Nucleus accumbens (tissue), 56 donors: ENCODE measurements at regions not wholly inside any gene's neighbourhood (a gene's known extent, or its start where the extent isn't known, plus 50 kb on each side); places are given as distances from the start of the nearest gene placed in this dataset.
A peak's percentile ranks its signal among the peaks of the same experiment; 100 is the strongest.
"Not testable (repeated sequence)": the region's sequence is repeated elsewhere in the genome, so short reads cannot be mapped to it uniquely, and the experiment has no call there.

Experiments used
- DNase-seq, 56 donors: peaks; one replicate each; lab custom pipeline; 2025; lab: John Stamatoyannopoulos, UW

- DNase-seq, result no peak
These were observed 75.7 kb downstream of the C18orf54 start for GRCh38 chr18:54433368-54433767.

GRCh38 chr18:54433857-54434256 is 76.2 kb downstream of the C18orf54 start:
- DNase-seq, result no peak

DNA sequence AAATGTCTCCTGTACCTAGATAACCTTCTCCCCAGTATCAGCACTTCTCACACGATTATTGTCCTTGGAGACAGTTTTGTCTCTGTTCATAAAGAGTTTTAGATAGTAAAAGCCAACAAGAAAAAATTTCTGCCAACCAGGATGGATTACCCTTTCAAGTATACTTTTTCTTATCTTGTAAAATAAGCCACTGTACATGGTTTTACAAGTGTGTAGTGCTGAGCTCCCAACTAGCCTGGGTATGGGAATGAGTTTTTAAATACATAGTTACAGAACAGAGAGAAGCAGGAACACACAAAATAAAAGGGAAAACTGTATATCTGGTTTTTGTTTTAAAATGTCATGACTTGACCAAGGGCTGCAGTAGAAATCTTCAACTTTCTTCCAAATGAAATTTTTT is 76.7 kb downstream of the C18orf54 start:
- no peak for DNase-seq

DNA sequence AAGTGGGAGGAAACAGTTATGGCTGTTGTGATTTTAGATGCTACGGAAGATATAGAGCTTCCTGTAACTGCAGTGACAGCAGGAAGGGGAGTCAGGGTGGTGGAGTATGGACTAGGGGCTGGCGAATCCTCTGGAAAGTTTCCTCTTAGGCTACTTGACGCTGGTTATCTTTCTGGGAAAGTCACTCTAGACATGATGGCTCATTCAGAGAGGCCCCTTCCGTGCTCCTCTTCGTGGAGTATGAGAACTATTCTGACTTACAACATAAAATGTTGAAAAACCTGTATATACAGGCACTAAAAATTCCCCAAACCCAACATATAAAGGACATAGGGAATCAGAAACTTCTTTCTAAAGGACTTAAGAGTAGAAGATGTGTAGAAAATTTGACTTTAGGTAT is 78.8 kb downstream of the C18orf54 start:
- DNase-seq, result no peak

GRCh38 chr18:54440292-54440691 is 82.6 kb downstream of the C18orf54 start:
- no peak for DNase-seq

DNA sequence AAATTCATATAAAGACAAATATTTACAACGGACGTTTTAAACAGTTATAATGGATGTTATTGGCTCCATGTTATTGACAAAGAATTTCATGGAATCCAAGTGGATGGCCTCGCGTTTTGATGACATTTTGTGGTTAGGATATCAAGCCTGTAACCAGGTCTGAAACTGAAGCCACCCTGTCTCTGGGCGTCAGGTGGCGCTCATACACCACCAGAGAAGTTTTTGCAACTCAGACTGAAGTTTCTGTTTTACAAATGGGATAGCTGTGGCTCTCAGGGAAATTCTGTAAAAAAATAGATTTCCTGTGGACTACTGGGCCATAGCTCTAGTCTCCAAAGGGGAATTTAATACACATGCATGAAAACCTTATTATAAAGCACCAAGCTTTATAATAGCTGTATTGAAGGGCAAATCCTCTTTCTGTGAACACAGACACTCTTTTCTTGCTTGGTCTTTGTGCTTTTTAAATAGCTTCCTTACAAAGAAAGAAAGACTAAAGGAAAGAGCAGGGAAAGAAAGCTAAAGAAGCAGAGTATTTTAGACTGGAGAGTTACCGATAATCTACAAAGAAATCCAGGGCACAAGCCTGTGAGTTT is 86.7 kb downstream of the C18orf54 start:
- peak in 36 of 56 donors; percentile 0 to 60 (median 16) for DNase-seq

GRCh38 chr18:54453996-54454395 is 96.3 kb downstream of the C18orf54 start:
- DNase-seq, result no peak

DNA sequence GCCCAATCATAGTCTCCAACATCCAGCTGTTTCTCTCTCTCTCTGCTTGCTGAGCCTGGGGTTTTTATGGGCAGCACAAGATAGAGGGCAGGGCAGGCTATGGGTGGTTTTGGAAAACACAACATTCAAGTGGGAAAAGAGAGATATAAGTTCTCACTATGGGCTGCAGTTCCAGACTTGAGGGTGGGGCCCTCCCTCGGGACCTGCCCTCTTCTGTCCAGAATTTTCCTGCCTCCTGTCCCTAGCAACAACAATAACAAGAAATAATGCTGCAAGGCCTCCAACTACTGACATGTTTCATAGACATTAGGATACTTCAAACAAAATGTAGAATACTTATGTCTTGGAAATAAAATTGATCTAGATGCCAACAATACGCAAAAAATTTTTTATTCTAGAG is 107.8 kb downstream of the C18orf54 start:
- DNase-seq, result no peak

- no peak for DNase-seq
These were observed 108.7 kb downstream of the C18orf54 start for GRCh38 chr18:54466248-54467005.

DNA sequence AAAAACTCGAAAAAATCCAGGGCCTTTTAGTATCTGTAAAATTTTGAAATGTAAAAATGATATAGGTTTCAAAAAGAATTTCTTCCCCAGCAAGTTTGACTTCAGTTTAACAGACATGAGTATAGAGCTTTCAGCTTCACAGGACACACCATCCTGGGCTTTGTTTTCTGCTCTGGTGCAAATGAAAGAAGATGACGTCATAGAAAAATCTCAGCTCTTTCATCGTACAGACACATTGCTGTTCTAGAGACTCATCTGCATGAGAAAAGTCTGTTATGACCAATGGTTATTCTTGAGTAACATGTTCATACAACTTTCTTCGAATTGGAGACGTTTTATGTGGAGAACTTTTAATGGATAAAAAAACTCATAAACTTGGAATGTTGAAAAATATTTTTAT is 111.7 kb upstream of the DYNAP start:
- no peak for DNase-seq

- no peak for DNase-seq
These were observed 110.4 kb upstream of the DYNAP start for GRCh38 chr18:54480616-54481015.

DNA sequence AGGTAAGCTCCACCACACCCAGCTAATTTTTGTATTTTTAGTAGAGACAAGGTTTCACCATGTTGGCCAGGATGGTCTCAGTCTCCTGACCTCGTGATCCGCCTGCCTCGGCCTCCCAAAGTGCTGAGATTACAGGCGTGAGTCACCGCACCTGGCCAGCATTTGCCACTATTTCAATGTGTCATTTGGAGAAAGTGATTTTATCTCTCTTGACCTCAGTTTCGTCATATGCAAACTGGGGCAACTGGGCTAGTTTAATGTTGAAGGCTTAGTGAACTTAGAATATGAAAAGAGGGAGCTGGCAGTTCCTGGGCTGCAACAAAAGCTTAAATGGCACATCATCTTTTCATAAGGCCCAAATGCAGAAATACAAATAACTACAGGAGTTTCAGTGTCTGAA is 88.6 kb upstream of the DYNAP start:
- not testable (repeated sequence) for DNase-seq

DNA sequence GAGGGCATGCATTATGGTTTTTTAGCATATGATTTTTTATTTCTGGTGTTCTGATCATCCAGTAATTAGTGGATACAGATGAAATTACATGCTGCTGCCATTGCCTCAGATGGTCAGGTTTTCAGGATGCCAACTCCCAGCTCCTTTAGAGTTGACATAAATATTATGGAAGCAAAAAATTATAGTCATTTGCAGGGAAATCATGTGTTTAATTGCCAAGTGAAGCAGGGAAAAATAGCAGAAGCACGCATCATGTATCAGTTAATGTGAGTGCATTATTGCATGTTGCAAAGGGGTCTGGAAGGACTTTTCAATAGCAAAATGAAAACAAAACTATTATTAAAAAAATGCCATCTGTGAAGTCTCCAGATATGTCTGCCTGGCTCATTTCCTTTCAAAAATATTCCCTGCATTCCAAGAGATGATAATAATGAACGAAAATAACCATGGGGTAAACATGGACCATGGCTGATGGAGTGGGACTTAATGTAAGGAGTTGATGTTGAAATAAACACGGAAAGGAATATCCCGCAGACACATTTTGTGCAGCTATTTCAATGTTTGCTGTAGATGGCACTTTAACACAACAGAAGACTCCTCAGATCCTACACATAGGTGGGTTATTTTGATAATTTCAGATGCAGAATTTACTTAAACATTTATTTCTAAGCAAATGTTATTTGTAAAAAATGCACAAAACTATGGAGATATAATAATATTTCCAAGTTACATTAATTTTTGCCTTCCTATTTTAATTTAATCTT is 87.7 kb upstream of the DYNAP start:
- DNase-seq, result no peak

GRCh38 chr18:54506516-54507261 is 84.4 kb upstream of the DYNAP start:
- no peak for DNase-seq

GRCh38 chr18:54509793-54510192 is 81.3 kb upstream of the DYNAP start:
- no peak for DNase-seq

DNA sequence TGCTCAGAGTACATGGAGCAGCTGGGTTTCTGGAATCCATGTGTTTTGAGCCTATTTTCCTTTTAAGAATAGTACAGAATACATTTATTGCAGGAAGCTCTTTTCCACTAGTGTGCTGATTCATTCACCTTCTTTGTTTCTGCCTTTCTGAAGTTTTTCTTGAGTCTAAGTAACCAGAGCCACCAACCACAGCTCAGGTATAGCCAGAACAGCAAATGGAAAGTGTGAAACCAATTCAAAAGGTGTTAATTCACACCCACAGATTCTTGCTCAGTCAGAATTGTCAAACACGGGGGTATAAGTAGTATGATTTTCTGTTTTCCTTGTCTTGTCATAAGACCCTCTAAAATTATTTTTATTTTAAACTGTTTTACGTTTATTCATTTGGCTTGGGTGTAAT is 75.9 kb upstream of the DYNAP start:
- no peak for DNase-seq

- DNase-seq, result no peak
These were observed 73.5 kb upstream of the DYNAP start for GRCh38 chr18:54517521-54517920.

DNA sequence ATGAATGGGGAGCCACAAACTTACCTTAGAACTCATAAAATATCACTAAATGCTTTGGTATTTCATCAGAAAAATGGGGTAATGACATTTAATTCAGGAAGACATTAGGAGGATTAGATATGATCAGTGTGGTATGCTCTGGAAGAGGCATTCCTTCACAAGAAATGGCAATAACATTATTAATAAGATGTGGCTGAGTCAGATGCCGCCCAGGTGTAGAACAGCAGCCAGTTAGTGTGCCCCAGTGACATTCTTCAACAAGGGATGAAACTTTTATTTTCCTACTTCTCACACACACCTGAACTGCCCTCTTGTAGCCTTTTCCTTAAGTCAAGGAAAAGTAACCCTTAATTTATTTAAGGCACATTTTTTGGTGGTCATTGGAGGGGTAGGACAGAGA is 69.2 kb upstream of the DYNAP start:
- peak in 4 of 56 donors; percentile 1 to 11 (median 6) for DNase-seq

- no peak for DNase-seq
These were observed 62.1 kb upstream of the DYNAP start for GRCh38 chr18:54528942-54529376.

- no peak for DNase-seq
These were observed 61.6 kb upstream of the DYNAP start for GRCh38 chr18:54529444-54529843.

DNA sequence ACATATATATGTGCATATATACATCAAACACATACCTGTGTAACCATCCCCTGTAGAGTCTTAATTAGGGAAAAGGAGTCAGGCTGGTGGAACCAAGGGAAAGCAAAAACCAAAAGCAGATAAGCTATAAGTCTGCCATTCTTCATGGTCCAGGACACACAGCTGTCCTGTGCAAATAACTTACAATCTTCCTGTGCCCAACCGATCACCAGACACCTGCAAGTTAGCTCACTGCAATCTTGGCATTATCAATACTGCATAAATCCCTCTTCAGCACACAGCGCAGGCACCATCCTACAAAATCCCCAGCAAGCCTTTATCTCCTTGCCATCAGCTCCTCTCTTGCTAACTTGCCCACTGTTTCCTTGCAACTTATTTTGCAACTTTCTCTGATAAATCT is 60.8 kb upstream of the DYNAP start:
- DNase-seq, result no peak
